ENCODE measurements at regions not wholly inside any gene's neighbourhood (a gene's known extent, or its start where the extent isn't known, plus 50 kb on each side); places are given as distances from the start of the nearest gene placed in this dataset.

DNA sequence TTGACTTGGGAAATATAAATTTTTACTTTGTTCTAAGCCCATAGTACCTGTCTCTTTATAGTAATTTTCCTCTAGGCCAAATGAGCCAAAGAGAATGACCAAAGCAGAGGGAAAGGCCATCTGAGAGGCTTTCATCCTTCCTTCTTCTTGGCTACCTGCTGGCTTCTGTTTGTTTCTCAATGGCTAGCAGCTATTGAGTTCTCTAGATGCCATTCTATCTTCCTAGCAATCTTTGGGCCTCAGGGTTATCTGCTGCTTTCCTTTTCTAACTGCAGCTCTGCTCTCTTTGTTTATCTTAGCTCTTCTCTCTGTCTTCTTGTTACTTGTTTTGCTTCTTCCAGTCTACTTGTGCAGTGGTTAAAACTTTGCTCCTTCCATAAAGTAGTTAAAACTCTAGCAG is 601.1 kb upstream of the NRXN1 start:
- Histone ChIP-seq H3K27me3 (no peaks in the 10 kb centered on the region), H3K27ac (no peak overlapping the region), H3K36me3 (no peaks in the 10 kb centered on the region), H3K4me3 (no peak overlapping the region), H3K4me1 (no peaks in the 10 kb centered on the region), H3K9me3 (no peaks in the 10 kb centered on the region)
- DNase-seq, result no peak
- TF ChIP-seq, protein P1, sequence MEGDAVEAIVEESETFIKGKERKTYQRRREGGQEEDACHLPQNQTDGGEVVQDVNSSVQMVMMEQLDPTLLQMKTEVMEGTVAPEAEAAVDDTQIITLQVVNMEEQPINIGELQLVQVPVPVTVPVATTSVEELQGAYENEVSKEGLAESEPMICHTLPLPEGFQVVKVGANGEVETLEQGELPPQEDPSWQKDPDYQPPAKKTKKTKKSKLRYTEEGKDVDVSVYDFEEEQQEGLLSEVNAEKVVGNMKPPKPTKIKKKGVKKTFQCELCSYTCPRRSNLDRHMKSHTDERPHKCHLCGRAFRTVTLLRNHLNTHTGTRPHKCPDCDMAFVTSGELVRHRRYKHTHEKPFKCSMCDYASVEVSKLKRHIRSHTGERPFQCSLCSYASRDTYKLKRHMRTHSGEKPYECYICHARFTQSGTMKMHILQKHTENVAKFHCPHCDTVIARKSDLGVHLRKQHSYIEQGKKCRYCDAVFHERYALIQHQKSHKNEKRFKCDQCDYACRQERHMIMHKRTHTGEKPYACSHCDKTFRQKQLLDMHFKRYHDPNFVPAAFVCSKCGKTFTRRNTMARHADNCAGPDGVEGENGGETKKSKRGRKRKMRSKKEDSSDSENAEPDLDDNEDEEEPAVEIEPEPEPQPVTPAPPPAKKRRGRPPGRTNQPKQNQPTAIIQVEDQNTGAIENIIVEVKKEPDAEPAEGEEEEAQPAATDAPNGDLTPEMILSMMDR (IDR thresholded peaks at IDR 0.05), result no peak

DNA sequence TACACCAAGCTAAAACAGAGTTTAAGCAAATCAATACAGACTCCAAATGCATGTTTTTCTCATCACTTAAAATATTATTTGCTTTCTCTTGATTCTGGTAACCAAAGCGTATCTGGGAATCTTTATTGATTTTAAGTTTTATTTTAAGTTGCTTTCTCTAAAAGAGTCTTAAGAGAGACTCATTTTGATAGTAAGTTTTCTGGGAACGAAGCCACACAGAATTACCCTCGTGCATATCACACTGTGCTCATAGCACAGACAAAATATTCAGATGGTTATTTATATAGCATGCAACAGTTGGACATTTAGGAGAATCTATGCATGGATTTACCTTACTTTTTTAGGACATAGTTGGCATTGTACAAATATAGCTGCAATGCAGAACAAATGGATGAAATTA is 597.5 kb upstream of the NRXN1 start:
- no peak for DNase-seq
- H3K4me3 ChIP-seq, result no peak overlapping the region
- no peaks in the 10 kb centered on the region for H3K4me1 ChIP-seq
- no peaks in the 10 kb centered on the region for H3K9me3 ChIP-seq
- H3K36me3 ChIP-seq, result no peaks in the 10 kb centered on the region
- no peak overlapping the region for H3K27ac ChIP-seq
- H3K27me3 ChIP-seq, result no peaks in the 10 kb centered on the region
- TF ChIP-seq POLR2A (IDR thresholded peaks at IDR 0.05), result no peak
- TF ChIP-seq, protein P1 (IDR thresholded peaks at IDR 0.05), result no peak

DNA sequence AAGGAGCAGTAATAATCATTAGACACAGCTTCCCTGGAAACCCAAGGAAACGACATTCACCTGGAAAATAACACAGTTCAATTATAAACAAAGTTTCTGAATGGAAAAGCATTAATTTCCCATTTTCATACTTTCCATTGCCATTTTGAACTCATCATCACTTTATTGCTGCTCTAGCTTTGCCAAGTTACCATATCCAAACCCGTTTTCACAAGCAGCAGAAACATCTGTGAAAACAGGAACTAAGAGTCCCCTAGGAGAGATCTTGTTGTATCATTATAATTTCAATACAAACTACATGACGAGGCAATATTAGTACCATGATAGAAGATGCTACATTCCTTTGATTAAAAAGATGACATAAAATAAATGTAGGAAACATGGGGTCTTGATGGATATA is 597.0 kb upstream of the NRXN1 start:
- Histone ChIP-seq H3K27me3 (no peaks in the 10 kb centered on the region), H3K27ac (no peak overlapping the region), H3K4me3 (no peak overlapping the region), H3K4me1 (no peaks in the 10 kb centered on the region), H3K9me3 (no peaks in the 10 kb centered on the region), H3K36me3 (no peaks in the 10 kb centered on the region)
- no peak for DNase-seq
- TF ChIP-seq POLR2A (IDR thresholded peaks at IDR 0.05), result no peak
- TF ChIP-seq, protein P1 (IDR thresholded peaks at IDR 0.05), result no peak

DNA sequence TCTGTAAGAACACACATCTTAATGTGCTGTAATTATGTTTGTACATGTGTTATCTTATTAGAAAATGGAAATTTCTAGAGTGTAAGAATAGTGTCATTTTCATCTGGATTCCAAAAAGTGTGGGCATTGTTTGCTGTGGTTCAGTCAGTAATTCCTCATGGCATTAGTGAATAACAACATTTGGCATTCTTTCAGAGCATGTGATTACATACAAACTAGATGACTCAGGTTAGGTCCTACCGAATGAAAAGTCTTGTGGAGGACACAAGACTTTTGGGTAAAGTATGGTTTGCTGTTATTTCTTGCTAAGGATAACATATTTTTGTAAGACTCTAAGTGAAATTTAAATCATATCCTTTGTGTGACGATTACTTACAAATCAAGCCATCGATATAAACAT is 593.1 kb upstream of the NRXN1 start:
- Histone ChIP-seq H3K9me3 (no peaks in the 10 kb centered on the region), H3K36me3 (no peaks in the 10 kb centered on the region), H3K27me3 (no peaks in the 10 kb centered on the region), H3K4me3 (no peak overlapping the region), H3K27ac (no peak overlapping the region), H3K4me1 (no peaks in the 10 kb centered on the region)
- no peak for DNase-seq
- TF ChIP-seq POLR2A (IDR thresholded peaks at IDR 0.05), result no peak
- TF ChIP-seq, protein P1 (IDR thresholded peaks at IDR 0.05), result no peak

DNA sequence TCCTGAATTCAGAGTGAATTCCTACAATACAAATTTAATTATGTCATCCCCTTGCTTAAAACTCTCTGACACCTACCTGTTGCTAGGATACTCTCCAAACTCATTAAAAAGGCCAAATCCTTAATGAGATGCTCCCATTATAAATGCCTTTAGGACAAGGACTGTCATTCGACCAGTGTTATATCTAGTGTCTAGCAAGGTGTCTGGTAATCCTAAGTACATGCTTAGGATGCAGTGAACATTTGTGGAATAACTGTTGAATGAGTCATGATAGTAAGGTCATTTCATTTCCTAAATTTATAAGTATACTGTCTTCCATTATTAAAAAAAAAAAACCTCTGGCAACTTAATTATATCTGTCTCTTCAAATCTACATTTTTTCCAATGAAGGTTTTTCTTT is 588.9 kb upstream of the NRXN1 start:
- TF ChIP-seq, protein P1 (IDR thresholded peaks at IDR 0.05), result no peak
- TF ChIP-seq POLR2A (IDR thresholded peaks at IDR 0.05), result no peak
- H3K4me1 ChIP-seq, result no peaks in the 10 kb centered on the region
- H3K36me3 ChIP-seq, result no peaks in the 10 kb centered on the region
- no peaks in the 10 kb centered on the region for H3K27me3 ChIP-seq
- no peaks in the 10 kb centered on the region for H3K9me3 ChIP-seq
- DNase-seq, result no peak
- no peak overlapping the region for H3K4me3 ChIP-seq
- no peak overlapping the region for H3K27ac ChIP-seq

DNA sequence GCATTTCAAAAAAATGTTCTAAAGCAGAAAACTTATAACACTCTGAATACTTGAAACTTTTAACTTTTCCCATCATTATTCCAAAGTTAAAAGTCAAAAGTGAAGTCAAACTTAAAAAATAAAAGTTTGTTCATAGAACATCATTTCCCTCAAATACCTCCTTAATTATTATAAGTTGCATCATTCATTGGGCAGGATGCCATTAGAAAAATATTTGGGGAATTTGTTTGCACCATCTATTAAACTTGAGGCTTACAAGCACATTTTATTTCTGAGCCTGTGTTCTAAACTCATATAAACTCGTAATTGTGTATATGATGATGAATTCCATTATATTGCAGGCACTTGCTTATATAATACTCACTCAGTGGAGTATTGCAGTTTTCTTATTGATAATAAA is 588.0 kb upstream of the NRXN1 start:
- H3K27me3 ChIP-seq, result no peaks in the 10 kb centered on the region
- no peaks in the 10 kb centered on the region for H3K36me3 ChIP-seq
- no peak for DNase-seq
- no peaks in the 10 kb centered on the region for H3K4me1 ChIP-seq
- no peak overlapping the region for H3K4me3 ChIP-seq
- peaks cover 0 to 2% (median under 1%) of the 10 kb centered on the region in 4 donors for H3K9me3 ChIP-seq
- no peak overlapping the region for H3K27ac ChIP-seq
- TF ChIP-seq, protein P1 (IDR thresholded peaks at IDR 0.05), result no peak
- TF ChIP-seq POLR2A (IDR thresholded peaks at IDR 0.05), result no peak

All from Peyer's patch (tissue), 4 donors.